PFSK-1 (cell line): ENCODE measurements at regions not wholly inside any gene's neighbourhood (a gene's known extent, or its start where the extent isn't known, plus 50 kb on each side); places are given as distances from the start of the nearest gene placed in this dataset.

Experiments
- FOXP2 ChIP-seq: optimal IDR thresholded peaks from 2 replicates; pipeline ENCODE3; 2011; ENCODE audit warnings: borderline replicate concordance, control low read depth, inconsistent platforms; ENCODE audit not compliant: insufficient read depth; ENCODE audit errors: extremely low read length, extremely low read depth
- POLR2AphosphoS5 ChIP-seq: IDR thresholded peaks from 2 replicates; pipeline ENCODE4 v1.6.1; 2012; ENCODE audit warnings: low read depth, mild to moderate bottlenecking, control low read depth, low read length, moderate library complexity
- REST ChIP-seq, 2 experiments: IDR thresholded peaks; 2 replicates each; pipeline versions ENCODE4 v1.6.1 to v1.8.0; 2011 to 2012; ENCODE audit warnings: low read depth in 2 of 2, low read length in 2 of 2, control low read depth in 1 of 2, inconsistent platforms in 1 of 2, mild to moderate bottlenecking in 1 of 2, moderate library complexity in 1 of 2; ENCODE audit not compliant: insufficient read depth in 1 of 2
- SIN3A ChIP-seq: IDR thresholded peaks from 2 replicates; pipeline ENCODE4 v1.6.1; 2012; ENCODE audit warnings: mild to moderate bottlenecking, low read length, moderate library complexity, borderline replicate concordance; ENCODE audit not compliant: insufficient read depth
- TAF1 ChIP-seq: IDR thresholded peaks from 2 replicates; pipeline ENCODE4 v1.6.1; 2012; ENCODE audit warnings: low read length, control low read depth, borderline replicate concordance; ENCODE audit not compliant: insufficient read depth

GRCh38 chr20:12927489-12927888 lies 81.3 kb upstream of the SPTLC3 start:
- TF ChIP-seq POLR2AphosphoS5, result no peak

DNA sequence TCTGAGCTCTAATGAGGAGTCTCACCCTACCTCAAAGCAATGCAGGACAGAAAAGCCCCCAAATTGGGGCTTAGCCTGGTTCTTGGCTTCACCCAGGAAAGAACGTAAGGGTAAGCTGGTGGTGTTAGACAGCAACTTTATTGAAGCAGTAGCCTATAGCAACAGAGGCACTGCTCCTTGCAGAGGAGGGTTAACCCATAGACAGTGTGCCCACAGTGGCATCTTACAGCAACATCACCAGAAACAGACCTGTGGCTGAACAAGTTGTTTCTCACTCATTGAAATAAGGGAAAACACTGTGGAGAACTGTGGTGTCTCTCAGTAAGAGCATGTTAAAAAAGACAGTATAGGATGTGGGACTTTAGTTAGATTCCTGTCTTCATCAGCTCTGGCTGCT lies 80.4 kb upstream of the SPTLC3 start:
- TF ChIP-seq POLR2AphosphoS5 (no peak), TAF1 (no peak), REST (IDR thresholded peaks at IDR 0.05; ENCODE audit: insufficient read depth in 1 of 2, low read depth in 2 of 2, low read length in 2 of 2) (no peak), FOXP2 (no peak), SIN3A (no peak)

DNA sequence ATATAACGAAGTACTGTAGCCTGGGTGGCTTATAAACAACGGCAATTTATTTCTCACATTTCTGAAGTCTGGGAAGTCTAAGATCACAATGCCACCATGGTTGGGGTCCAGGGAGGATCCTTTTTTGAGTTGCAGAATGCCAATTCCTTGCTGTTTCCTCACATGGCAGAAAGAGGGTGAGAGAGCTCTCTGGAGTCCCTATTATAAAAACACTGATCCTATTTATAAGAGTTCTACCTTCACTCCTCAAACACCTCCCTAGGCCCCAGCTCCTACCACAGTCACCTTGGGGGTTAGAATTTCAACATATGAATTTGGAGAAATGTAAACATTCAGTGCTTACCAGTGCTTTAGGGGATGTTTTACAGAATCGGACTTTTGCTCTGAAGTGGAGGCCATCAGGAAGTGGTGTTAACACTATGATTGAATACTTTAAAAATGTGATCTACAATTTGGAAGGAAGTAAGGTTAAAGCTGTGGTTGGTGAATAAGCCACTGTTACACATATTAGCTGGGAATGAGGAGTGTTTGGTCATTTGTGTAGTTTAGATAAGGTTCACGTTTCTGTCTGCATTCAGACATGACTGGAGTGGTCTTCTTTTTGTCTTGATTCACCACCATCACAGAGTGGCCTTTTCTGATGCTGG lies 79.9 kb upstream of the SPTLC3 start:
- TF ChIP-seq SIN3A (no peak), FOXP2 (no peak), TAF1 (no peak), REST (IDR thresholded peaks at IDR 0.05; ENCODE audit: insufficient read depth in 1 of 2, low read depth in 2 of 2, low read length in 2 of 2) (no peak), POLR2AphosphoS5 (no peak)

DNA sequence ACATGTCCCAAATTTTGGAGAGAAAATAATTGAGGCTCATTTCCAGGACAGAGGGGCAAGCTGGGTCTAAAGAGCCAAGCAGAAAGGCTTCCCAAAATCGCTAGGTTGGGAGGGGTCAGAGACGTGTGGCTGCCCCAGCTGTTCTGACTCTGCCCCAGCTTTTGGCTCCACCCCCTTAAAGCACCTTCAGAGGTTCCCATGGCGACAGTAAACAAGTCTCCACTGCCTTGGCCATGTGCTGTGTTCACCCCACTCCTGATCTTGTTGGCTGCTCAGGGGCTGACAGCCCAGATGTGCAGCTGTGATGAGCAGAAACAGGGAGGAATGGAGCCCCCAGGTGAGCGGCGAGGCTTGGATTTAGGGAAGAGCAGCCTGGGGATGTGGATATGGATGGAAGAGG lies 72.8 kb upstream of the SPTLC3 start:
- TF ChIP-seq REST (IDR thresholded peaks at IDR 0.05; ENCODE audit: insufficient read depth in 1 of 2, low read depth in 2 of 2, low read length in 2 of 2), result no peak
- TF ChIP-seq TAF1, result no peak
- TF ChIP-seq POLR2AphosphoS5, result no peak
- no peak for TF ChIP-seq FOXP2
- no peak for TF ChIP-seq SIN3A

DNA sequence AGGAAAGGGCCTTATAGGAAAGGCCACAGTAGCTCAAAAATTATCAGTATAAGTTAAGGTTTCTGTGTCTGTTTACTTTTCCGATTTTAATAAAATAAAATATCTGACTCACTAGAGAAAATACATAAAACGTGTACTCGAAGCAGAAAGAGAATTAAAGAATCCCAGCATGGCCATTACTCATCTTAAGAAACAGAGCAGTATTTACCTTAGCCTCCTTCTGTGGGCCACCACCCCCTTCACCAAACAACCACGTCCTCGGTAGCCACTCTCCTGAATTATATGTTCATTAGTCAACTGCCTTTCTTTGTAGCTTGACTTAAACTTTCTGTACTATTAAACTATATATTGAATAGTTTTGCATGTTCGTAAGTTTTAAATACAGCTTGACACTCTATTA lies 72.2 kb upstream of the SPTLC3 start:
- TF ChIP-seq TAF1, result no peak
- no peak for TF ChIP-seq REST (IDR thresholded peaks at IDR 0.05; ENCODE audit: insufficient read depth in 1 of 2, low read depth in 2 of 2, low read length in 2 of 2)
- no peak for TF ChIP-seq FOXP2
- no peak for TF ChIP-seq POLR2AphosphoS5
